Fibroblast of mammary gland (primary cell): ENCODE measurements at regions not wholly inside any gene's neighbourhood (a gene's known extent, or its start where the extent isn't known, plus 50 kb on each side); places are given as distances from the start of the nearest gene placed in this dataset.
A peak's percentile ranks its signal among the peaks of the same experiment; 100 is the strongest.

Experiments
- DNase-seq: peaks from one replicate; pipeline ENCODE4 v3.0.0-alpha.2; 2010; ENCODE audit warnings: low read depth
- H3K4me3 ChIP-seq: 2 replicates; pipeline ENCODE4 v1.5.1; 2011; ENCODE audit warnings: low read depth, mild to moderate bottlenecking, low read length, moderate library complexity; ENCODE audit not compliant: control insufficient read depth
- TF ChIP-seq, protein P1 (sequence below): conservative IDR thresholded peaks from 2 replicates; pipeline ENCODE4 v1.5.1; 2011; ENCODE audit warnings: low read depth, low read length, inconsistent platforms; ENCODE audit not compliant: control insufficient read depth, insufficient read depth

DNA sequence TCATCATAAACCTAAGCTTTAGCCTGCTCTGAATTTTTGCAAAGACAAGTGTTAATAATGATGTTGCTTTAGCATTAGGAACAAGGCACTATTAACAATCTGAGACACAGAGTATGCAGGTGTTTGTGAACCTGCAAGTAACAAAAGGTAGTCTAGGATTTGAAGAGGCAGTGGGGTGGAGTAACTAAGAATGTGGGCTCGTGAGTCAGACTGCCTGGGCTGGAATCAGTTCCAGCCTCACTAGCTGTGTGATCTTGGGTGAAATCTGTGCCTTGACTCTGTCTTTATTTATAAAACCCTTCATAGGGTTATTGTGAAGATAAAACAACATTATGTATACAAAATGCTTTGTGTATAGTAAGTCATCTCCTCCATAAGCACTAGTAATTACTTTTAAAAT lies 610.6 kb upstream of the CFAP20DC start:
- H3K4me3 ChIP-seq, result no peak overlapping the region
- peak; percentile 12 for DNase-seq
- TF ChIP-seq, protein P1, sequence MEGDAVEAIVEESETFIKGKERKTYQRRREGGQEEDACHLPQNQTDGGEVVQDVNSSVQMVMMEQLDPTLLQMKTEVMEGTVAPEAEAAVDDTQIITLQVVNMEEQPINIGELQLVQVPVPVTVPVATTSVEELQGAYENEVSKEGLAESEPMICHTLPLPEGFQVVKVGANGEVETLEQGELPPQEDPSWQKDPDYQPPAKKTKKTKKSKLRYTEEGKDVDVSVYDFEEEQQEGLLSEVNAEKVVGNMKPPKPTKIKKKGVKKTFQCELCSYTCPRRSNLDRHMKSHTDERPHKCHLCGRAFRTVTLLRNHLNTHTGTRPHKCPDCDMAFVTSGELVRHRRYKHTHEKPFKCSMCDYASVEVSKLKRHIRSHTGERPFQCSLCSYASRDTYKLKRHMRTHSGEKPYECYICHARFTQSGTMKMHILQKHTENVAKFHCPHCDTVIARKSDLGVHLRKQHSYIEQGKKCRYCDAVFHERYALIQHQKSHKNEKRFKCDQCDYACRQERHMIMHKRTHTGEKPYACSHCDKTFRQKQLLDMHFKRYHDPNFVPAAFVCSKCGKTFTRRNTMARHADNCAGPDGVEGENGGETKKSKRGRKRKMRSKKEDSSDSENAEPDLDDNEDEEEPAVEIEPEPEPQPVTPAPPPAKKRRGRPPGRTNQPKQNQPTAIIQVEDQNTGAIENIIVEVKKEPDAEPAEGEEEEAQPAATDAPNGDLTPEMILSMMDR, result no peak

DNA sequence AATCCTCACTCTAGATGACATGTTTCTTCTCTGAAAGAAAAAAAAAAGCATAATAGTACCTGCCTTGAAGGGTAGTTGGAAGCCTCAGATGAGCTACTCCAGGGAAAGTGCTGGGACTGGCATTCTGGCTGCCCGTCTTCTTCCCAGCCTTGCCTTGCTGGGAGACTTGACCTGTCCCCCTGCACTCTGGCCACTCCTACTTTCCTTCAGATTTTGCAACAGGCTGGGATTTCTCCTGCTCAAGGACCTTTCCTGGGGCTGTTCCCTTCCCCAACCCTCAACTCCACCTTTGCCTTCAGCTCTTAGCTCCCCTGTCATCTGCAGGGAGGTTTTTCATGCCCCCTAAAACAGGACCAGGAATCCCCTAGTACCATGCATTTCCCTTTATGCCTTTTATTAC lies 609.9 kb upstream of the CFAP20DC start:
- TF ChIP-seq, protein P1, result no peak
- DNase-seq, result no peak
- H3K4me3 ChIP-seq, result no peak overlapping the region

DNA sequence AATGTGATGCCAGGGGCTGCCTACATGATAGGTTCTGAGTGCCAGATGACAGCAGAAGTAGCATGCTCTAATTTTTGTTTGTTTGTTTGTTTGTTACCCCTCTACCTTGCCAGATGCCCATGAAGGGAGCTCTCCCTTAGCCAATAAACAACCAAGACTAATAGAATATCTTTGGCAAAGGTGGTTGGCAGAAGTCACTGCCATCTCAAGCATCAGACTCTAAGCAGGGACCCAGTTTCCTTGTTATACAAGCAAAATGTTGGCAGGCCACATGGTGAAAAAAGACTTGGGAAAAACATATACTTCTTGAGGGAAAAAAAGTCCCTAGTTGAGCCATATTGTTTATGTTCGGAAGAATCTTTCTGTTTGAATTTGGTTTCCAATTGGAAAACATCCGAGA lies 609.0 kb upstream of the CFAP20DC start:
- no peak overlapping the region for H3K4me3 ChIP-seq
- TF ChIP-seq, protein P1, result no peak
- no peak for DNase-seq

DNA sequence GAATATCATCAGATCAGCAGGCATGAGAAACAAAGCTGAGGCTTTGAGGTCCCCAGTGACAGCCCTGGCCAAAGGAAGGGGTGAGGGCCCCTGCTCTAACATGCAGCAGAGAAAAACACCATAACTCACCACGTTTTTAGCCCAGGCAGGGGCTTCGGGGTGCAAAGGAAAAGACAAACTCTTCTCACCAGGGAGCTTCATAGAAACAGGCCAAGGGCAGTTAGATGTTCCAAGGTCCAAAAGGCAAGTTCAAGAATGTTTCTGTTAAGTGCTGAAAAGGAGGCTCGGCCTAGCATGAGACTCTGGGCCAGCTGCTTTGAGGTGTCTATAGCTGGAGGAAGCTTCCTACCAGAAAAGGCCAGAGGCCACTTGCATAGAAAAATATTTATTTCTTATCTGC lies 608.4 kb upstream of the CFAP20DC start:
- DNase-seq, result no peak
- H3K4me3 ChIP-seq, result no peak overlapping the region
- TF ChIP-seq, protein P1, result no peak

DNA sequence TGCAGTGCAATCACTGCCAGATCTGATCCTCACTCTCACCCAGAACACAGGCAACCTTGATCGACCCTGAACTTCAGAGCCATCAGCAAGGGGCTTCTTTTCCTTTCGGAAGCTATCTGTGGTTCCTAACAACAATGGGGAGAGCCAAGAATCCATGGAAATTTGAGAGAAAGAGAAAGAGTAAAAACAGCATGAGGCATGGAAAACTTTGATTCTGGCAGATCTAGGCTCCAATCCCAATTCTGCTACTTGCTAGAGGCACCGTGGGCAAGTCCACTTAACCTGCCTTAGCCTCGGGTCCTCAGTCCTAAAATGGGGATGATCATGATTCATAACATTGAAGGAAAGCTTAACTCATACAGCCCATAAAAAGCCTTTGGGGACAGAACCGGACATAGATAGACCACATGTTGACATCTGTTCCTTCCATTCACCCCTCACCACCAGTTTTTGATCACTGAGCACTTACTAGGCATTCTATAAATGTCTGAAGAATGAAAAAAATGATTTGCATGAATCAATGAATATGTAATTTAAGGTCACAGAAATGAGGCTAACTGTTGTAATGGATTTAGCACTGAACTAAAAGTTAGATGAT lies 605.7 kb upstream of the CFAP20DC start:
- no peak overlapping the region for H3K4me3 ChIP-seq
- peak; percentile 40 for DNase-seq
- TF ChIP-seq, protein P1, result no peak

DNA sequence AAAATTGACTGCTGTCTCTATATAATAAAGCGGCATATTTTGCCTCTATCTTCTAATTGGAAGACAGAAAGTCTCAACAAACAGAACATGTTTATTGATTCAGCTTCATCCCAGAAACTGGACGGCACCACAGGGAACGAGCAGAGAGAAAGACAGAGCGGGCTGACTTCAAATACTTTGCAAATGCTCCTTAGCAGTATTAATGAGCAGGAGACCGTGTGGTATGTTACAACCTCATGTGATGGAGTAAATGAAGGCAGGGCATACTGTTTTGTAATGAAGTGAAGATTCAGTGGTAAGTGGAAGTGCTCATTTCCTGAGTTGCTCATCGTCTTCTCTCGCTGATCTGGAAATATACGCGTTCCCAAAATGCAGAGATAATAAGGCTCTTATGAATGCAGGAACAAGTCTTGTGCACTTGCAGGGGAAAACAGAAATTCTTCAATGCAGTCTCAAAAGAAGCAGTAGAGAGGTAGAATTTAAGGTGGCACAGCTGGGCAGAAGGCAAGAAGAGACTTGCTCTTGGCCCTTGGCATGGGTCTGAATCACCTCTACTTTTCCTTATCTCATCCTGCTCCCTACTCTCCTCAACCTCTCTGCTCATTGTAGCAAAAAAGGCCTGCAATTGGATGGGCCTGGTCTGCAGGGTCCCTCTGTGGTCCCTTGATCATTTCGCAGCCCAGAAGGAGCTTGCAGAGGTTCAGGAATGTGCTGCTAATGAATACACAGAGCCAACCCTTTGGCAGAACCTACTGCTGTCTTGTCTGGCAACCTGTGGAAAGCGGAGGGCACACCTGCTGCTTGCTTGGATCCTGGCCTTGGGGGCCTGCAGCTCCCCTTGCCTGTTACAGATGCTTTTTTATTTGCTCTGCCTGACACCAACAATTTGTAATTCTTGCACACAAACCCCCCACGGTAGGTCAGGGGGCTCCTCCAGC lies 604.9 kb upstream of the CFAP20DC start:
- TF ChIP-seq, protein P1, result no peak
- H3K4me3 ChIP-seq, result no peak overlapping the region
- peak; percentile 20 for DNase-seq
